NCI-H2081 treated with DMSO at 0.1 percent for 48 hours (cell line): ENCODE measurements at regions not wholly inside any gene's neighbourhood (a gene's known extent, or its start where the extent isn't known, plus 50 kb on each side); places are given as distances from the start of the nearest gene placed in this dataset.

ENCODE experiments used
- DNase-seq: peaks from one replicate; lab custom pipeline; 2025; lab: John Stamatoyannopoulos, UW

- no peak for DNase-seq
Measured at GRCh38 chr9:28620661-28621060, 1047.4 kb upstream of the C9orf72 start.

DNA sequence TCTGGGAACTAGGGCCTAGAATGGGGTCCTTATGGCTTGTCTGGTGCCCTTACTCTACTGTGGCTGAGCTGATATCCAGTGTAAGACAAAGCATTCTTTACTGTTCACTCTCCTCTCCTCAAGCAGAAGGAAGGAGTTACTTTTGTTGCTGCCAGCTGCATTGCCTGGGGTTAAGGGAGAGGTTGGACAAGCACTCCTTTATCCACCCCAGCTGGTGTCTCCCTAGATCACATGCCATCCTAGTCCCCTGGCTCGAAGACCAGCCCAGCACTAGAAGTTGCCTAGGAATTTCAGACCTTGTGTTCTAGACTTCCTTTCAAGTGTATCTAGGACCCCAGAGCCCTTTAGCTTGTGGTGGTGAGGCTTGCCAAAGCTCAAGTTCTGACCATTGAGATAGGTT lies 1051.5 kb upstream of the C9orf72 start:
- DNase-seq, result no peak

DNA sequence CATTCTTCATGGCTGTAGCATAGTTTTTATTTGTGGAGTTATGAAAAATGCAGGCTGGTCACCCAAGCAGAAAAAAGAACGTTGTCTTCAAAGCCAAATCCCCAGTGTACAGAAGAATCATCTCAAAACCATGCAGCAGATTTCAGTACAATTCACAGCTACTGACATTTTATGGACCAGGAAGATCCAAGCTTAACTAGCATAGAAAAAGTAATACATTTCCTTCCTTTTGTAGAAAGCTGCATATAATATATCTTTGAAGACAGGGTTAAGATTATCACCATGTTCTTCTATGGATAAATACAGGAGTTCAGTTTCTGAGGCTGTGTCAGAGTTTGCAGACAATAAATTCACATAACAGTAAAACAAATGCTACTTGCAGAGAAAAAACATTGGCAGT lies 1054.8 kb upstream of the C9orf72 start:
- DNase-seq, result no peak

DNA sequence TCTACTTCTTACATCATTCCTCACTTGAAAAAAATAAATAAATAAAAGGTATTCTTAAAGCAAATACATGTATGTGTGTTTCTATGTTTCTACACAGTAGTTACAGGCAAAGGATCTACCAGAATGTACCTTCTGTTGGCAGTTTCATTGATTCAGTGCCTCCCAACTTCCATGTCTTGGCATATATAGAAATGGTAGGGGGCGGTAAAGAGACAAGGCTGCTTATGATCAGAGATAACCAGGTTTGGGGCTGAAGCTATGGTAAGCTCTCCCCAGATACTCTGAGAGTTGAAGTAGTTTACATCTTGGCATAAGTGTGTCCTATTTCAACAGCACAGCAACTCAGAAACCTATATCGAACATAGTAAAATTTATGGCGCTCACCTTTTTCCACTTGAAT lies 1075.4 kb upstream of the C9orf72 start:
- no peak for DNase-seq

GRCh38 chr9:28650327-28650726 lies 1077.0 kb upstream of the C9orf72 start:
- DNase-seq, result no peak

DNA sequence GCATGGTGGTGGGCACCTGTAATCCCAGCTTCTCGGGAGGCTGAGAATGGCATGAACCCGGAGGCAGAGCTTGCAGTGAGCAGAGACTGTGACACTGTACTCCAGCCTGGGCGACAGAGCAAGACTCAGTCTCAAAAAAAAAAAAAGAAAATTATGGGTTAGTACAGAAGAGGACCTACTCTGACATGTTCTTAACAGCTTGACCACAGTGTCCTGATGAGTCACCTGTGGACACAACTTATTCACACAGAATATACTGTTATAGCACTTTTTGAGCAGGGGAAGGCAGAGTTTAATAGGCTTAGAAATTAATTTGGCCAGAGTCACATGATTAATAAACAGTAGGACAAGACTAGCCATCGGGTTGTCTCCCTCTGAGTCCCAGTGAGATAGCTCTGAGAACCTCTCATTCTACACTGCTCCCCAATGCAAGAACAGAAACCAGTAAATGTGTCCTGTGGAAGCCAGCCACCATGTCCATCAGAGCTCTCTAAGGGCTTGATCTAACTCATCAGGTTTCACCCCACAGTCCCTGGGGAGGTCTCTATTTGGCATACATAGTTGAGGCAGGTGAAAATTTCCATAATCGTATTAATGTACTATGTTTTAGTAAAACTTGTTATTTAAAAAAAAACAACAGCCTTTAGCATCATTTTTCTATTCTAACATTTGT lies 1077.9 kb upstream of the C9orf72 start:
- DNase-seq, result no peak

DNA sequence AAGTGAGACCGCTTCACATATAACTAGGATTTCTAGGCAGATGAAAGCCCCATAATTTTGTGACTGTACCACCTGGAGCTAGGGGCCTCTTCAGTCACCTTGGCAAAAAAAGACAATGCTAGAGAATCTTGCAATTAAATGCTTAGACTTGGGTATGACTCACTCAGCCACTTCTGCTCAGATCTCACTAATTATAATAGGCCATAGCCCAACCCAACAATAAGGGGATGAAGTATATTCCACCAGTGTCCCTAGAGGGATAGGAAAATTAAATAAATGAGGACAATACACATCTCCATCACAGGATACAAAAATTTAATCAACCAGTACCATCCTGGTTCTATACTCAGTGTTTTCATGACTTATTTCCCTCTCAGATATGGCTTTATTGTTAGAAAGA lies 1079.9 kb upstream of the C9orf72 start:
- DNase-seq, result no peak

DNA sequence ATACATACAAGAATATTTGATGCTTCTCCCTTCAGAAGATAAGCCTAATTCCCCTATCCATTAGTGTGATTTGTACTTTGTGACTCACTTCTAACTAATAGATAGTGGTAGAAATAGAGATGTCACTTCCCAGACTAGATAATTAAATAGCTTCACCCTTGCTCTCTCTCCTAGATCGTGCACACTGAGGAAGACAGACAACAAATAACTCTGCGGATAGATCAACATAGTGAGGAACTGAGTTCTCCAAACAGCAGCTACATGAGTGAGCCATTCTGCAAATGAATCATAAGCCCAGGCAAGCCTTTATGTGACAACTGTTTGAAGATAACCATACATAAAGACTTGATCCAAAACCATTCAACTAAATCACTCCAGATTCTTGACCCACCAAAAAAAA lies 1083.4 kb upstream of the C9orf72 start:
- no peak for DNase-seq

- DNase-seq, result no peak
Measured at GRCh38 chr9:28661853-28662252, 1088.6 kb upstream of the C9orf72 start.

- DNase-seq, result no peak
Measured at GRCh38 chr9:28662675-28663074, 1089.4 kb upstream of the C9orf72 start.

- no peak for DNase-seq
Measured at GRCh38 chr9:28668158-28668557, 1094.9 kb upstream of the C9orf72 start.

GRCh38 chr9:28671000-28671399 lies 1097.7 kb upstream of the C9orf72 start:
- DNase-seq, result no peak

GRCh38 chr9:28678097-28678496 lies 1104.8 kb upstream of the C9orf72 start:
- DNase-seq, result no peak

- DNase-seq, result no peak
Measured at GRCh38 chr9:28688172-28688571, 1114.9 kb upstream of the C9orf72 start.

- no peak for DNase-seq
Measured at GRCh38 chr9:28692012-28692411, 1118.7 kb upstream of the C9orf72 start.

- no peak for DNase-seq
Measured at GRCh38 chr9:28696960-28697359, 1123.7 kb upstream of the C9orf72 start.

GRCh38 chr9:28699632-28700031 lies 1126.4 kb upstream of the C9orf72 start:
- no peak for DNase-seq

GRCh38 chr9:28707616-28708015 lies 1134.3 kb upstream of the C9orf72 start:
- no peak for DNase-seq

DNA sequence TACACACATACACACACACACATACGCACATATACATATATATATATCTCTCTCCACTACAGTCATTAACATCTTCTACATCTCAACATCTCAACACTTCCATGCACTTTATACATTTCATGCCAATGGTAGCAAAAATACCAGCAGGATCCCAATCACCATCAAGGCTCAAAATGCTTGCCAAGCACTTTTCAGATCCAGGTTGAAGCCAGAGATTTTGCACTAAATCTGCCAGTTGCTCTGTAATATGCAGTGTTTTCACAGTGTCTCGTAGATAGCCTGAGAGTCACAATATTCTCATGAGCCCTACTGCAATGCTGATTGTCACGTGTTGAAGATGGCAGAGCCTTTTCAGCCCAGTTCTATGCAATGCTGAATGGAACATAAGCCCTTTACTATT lies 1140.9 kb upstream of the C9orf72 start:
- no peak for DNase-seq

DNA sequence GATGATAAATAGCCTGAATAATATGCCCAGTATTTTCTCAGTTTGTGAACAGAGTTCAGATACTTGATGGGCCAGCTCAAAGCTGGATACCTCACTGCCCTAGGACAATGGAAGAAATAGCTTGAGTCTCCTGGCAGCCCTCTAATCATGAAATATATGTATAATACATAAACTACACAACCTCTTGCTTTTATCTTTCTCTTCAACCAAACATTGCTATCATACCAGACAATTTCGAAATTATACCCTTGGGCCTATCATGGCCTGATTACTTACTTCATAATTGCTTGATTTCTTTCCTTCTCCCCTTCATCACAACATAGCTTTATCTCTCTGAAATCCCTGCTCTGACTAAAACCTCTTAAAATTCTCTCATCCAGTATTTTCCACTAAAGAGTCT lies 1144.9 kb upstream of the C9orf72 start:
- no peak for DNase-seq

- DNase-seq, result no peak
Measured at GRCh38 chr9:28720746-28721145, 1147.5 kb upstream of the C9orf72 start.

- no peak for DNase-seq
Measured at GRCh38 chr9:28730111-28730510, 1156.8 kb upstream of the C9orf72 start.

DNA sequence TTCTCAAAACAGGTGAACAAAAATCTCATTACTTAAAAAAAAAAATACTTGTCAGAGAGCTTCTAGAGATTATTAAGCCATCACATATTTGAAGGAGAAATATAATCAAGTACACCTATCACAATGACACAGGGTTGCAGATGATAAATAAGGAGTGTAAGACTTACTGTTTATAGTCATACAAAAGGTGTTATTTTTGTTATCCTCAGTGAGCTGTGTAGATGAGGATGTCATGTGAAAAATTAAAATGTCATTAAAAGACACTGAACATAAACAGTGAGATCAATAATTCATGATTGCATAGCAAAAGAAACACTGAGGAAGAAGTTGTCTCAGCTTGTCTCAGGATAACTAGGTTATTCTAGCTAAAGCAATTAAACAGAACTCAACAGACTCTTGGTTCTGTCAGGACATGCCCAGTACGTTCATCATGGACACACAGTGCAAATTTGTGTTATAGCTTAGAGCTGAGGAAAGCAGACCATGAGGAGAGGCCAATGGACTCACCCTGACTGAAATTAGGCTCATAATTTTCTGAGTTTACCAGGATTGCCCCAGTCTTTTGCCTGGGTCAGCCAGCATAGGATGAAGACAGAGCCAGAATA lies 1162.6 kb upstream of the C9orf72 start:
- DNase-seq, result no peak

- no peak for DNase-seq
Measured at GRCh38 chr9:28741459-28741858, 1168.2 kb upstream of the C9orf72 start.
